ENCODE measurements at regions not wholly inside any gene's neighbourhood (a gene's known extent, or its start where the extent isn't known, plus 50 kb on each side); places are given as distances from the start of the nearest gene placed in this dataset.

DNA sequence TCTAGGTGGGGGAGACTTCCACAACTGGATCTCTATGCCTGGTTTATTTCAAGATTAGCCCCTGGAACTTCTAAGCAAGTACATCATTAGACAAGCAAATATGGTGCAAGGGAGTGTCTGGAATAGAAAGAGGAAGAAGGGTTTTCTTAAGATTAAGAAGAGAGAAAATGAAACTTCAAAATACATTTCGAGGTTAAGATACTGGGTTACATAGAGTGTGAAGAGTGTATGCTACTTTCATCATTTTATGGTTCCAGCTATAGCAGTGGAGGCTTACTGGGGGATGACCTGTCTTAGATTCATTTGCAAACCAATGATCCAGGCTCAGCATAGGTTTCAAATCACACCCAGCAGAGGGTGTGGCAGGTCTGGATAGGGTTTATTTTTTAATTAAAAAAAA lies 144.4 kb upstream of the GATB start:
- DNase-seq: no peak
- WGBS, 4 donors: 70 to 80% (median 78%) methylated on average over 1 of the region's 1 CpG
- no peak overlapping the region for H3K27ac ChIP-seq
- no peaks in the 10 kb centered on the region for H3K36me3 ChIP-seq
- intact Hi-C loops (cut with DNase I): no loop called here
- H3K4me1 ChIP-seq: no peaks in the 10 kb centered on the region
- TF ChIP-seq POLR2A (IDR thresholded peaks at IDR 0.05) (no peak), CTCF (IDR thresholded peaks at IDR 0.05) (no peak)
- ATAC-seq: no peak
- H3K9me3 ChIP-seq: peaks cover 0 to 32% (median 2%) of the 10 kb centered on the region in 12 donors
- H3K4me3 ChIP-seq: no peak overlapping the region
- no peaks in the 10 kb centered on the region for H3K27me3 ChIP-seq

- TF ChIP-seq CTCF (IDR thresholded peaks at IDR 0.05) (no peak), POLR2A (IDR thresholded peaks at IDR 0.05) (no peak)
- no peak for ATAC-seq
- H3K4me3 ChIP-seq: no peak overlapping the region
- intact Hi-C loops (cut with DNase I): no loop called here
- peaks cover 0 to 32% (median 2%) of the 10 kb centered on the region in 12 donors for H3K9me3 ChIP-seq
- H3K36me3 ChIP-seq: no peaks in the 10 kb centered on the region
- H3K27me3 ChIP-seq: no peaks in the 10 kb centered on the region
- no peak for DNase-seq
- no peaks in the 10 kb centered on the region for H3K4me1 ChIP-seq
- H3K27ac ChIP-seq: no peak overlapping the region
These were observed 140.8 kb upstream of the GATB start for GRCh38 chr4:151901631-151902030.

DNA sequence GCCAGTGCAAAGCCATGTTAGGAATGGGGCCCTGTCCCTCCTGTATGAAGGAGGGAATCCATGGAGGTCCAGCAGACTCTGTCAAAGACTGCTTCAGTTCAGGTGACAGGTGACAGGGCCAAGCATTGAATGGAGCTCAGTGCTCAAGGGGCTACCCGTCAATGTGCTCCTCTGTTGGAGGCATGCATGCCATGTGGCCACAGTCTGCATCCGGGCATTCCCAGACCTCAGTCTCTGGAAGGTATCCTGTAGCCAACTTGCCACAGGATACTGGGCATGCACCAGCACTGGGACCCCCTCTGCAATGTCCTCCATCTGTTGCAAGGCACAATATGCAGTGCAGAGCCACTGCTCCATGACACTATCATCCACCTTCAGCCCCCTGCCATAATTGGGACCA lies 136.1 kb upstream of the GATB start:
- intact Hi-C loops (cut with DNase I): no loop called here
- 83 to 95% (median 94%) methylated on average over 1 to 2 of the region's 2 CpGs; no CpG with 5 or more reads in 1 of the 4 donors for WGBS, 4 donors
- DNase-seq (no peak), ATAC-seq (no peak)
- H3K4me1 ChIP-seq: no peaks in the 10 kb centered on the region
- H3K9me3 ChIP-seq: peaks cover 0 to 15% (median 2%) of the 10 kb centered on the region in 12 donors
- no peak overlapping the region for H3K27ac ChIP-seq
- H3K27me3 ChIP-seq: no peaks in the 10 kb centered on the region
- TF ChIP-seq POLR2A (IDR thresholded peaks at IDR 0.05) (no peak), CTCF (IDR thresholded peaks at IDR 0.05) (no peak)
- H3K36me3 ChIP-seq: no peaks in the 10 kb centered on the region
- H3K4me3 ChIP-seq: no peak overlapping the region

GRCh38 chr4:151895671-151896070 lies 134.9 kb upstream of the GATB start:
- Histone ChIP-seq H3K36me3 (no peaks in the 10 kb centered on the region), H3K4me3 (no peak overlapping the region), H3K27me3 (no peaks in the 10 kb centered on the region), H3K9me3 (peaks cover 0 to 3% (median 0%) of the 10 kb centered on the region in 12 donors), H3K4me1 (no peaks in the 10 kb centered on the region), H3K27ac (no peak overlapping the region)
- no peak for ATAC-seq
- TF ChIP-seq CTCF (IDR thresholded peaks at IDR 0.05) (no peak), POLR2A (IDR thresholded peaks at IDR 0.05) (no peak)
- DNase-seq: no peak
- intact Hi-C loops (cut with DNase I): no loop called here
- WGBS, 4 donors: 92 to 100% (median 93%) methylated on average over 3 of the region's 3 CpGs
